ENCODE measurements at regions not wholly inside any gene's neighbourhood (a gene's known extent, or its start where the extent isn't known, plus 50 kb on each side); places are given as distances from the start of the nearest gene placed in this dataset.

DNA sequence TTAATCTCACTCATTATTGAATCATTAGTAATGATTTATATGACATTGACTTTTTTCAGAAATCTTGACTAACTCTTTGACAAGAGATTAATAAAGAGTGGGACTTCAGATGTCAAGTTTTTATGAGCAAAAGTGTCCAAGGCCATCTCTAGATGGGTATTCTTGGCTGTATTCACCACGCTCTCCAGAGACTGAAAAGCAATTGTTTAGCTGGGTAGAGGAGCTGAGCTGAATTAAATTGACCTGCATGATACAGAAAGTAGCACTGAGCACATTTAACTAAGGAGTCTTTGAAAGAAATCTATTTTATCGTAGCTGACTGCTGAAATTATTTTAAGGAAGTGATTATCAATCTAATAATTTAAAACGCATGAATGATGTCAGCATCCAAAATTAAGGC is 89.4 kb downstream of the LINC00237 start:
- intact Hi-C loops (cut with micrococcal nuclease; ENCODE audit: unreplicated experiment) = no loop called here
- BruUV-seq (replicated peaks) = no TSS peak
- TF ChIP-seq, protein P1, sequence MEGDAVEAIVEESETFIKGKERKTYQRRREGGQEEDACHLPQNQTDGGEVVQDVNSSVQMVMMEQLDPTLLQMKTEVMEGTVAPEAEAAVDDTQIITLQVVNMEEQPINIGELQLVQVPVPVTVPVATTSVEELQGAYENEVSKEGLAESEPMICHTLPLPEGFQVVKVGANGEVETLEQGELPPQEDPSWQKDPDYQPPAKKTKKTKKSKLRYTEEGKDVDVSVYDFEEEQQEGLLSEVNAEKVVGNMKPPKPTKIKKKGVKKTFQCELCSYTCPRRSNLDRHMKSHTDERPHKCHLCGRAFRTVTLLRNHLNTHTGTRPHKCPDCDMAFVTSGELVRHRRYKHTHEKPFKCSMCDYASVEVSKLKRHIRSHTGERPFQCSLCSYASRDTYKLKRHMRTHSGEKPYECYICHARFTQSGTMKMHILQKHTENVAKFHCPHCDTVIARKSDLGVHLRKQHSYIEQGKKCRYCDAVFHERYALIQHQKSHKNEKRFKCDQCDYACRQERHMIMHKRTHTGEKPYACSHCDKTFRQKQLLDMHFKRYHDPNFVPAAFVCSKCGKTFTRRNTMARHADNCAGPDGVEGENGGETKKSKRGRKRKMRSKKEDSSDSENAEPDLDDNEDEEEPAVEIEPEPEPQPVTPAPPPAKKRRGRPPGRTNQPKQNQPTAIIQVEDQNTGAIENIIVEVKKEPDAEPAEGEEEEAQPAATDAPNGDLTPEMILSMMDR (IDR thresholded peaks at IDR 0.05; ENCODE audit: insufficient read depth in 1 of 2, low read depth in 1 of 2, low read length in 1 of 2, severe bottlenecking in 1 of 2, unreplicated experiment in 1 of 2) = no peak
- Mint-ChIP-seq H3K36me3 (ENCODE audit: insufficient read depth, unreplicated experiment) (peaks cover 6% of the 10 kb centered on the region), H3K4me3 (ENCODE audit: unreplicated experiment) (no peak overlapping the region), H3K9me3 (ENCODE audit: unreplicated experiment) (peaks cover 13% of the 10 kb centered on the region), H3K27ac (ENCODE audit: unreplicated experiment) (no peak overlapping the region), H3K27me3 (ENCODE audit: insufficient read depth, unreplicated experiment) (no peaks in the 10 kb centered on the region), H3K4me1 (ENCODE audit: low read depth, unreplicated experiment) (peaks cover 32% of the 10 kb centered on the region)
- H3K4me3 ChIP-seq (ENCODE audit: low read depth, low read length) = no peak overlapping the region
- no peak for DNase-seq
- POLR2A ChIA-PET = no interaction called here
- CTCF ChIA-PET = no interaction called here
- H3K4me1 ChIP-seq = peaks cover 23% of the 10 kb centered on the region
- no peaks in the 10 kb centered on the region for H3K36me3 ChIP-seq (ENCODE audit: control insufficient read depth, insufficient read depth, low read length)
- no peaks in the 10 kb centered on the region for H3K27me3 ChIP-seq (replicated peaks; ENCODE audit: control insufficient read depth, insufficient read depth, low read length)
- H3K9me3 ChIP-seq = 0 out of 2 replicates have a peak, but pooled peaks cover 2% of the 10 kb centered on the region

DNA sequence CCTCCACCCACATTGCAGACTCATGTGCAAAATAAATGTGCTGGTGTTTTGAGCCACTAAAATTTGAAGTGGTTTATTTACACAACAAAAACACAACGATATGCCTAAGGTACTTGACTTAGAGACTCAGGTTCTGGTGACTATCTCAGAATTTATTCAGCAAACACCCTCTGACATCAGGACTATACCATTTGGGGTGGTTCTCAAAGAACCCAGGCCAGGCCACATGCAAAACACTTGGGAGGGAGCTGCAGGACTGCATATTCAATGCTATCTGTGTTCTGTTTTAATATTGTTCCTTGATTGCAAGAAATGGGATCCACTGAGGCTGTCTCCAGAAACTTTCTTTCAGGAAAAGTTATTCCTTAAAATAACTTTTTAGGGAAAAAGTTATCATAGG is 91.6 kb downstream of the LINC00237 start:
- intact Hi-C loops (cut with micrococcal nuclease; ENCODE audit: unreplicated experiment) = no loop called here
- TF ChIP-seq, protein P1 (IDR thresholded peaks at IDR 0.05; ENCODE audit: insufficient read depth in 1 of 2, low read depth in 1 of 2, low read length in 1 of 2, severe bottlenecking in 1 of 2, unreplicated experiment in 1 of 2) = no peak
- no peak for DNase-seq
- POLR2A ChIA-PET = no interaction called here
- Histone ChIP-seq H3K27me3 (replicated peaks; ENCODE audit: control insufficient read depth, insufficient read depth, low read length) (no peaks in the 10 kb centered on the region), H3K9me3 (0 out of 2 replicates have a peak, but pooled peaks cover 2% of the 10 kb centered on the region), H3K4me3 (ENCODE audit: low read depth, low read length) (no peak overlapping the region), H3K36me3 (ENCODE audit: control insufficient read depth, insufficient read depth, low read length) (no peaks in the 10 kb centered on the region), H3K4me1 (peaks cover 16% of the 10 kb centered on the region)
- H3K4me1 Mint-ChIP-seq (ENCODE audit: low read depth, unreplicated experiment) = peaks cover 14% of the 10 kb centered on the region
- no peak overlapping the region for H3K4me3 Mint-ChIP-seq (ENCODE audit: unreplicated experiment)
- CTCF ChIA-PET = no interaction called here
- no TSS peak for BruUV-seq (replicated peaks)
- H3K9me3 Mint-ChIP-seq (ENCODE audit: unreplicated experiment) = peaks cover 17% of the 10 kb centered on the region
- H3K27me3 Mint-ChIP-seq (ENCODE audit: insufficient read depth, unreplicated experiment) = no peaks in the 10 kb centered on the region
- H3K36me3 Mint-ChIP-seq (ENCODE audit: insufficient read depth, unreplicated experiment) = peaks cover 6% of the 10 kb centered on the region
- no peak overlapping the region for H3K27ac Mint-ChIP-seq (ENCODE audit: unreplicated experiment)

DNA sequence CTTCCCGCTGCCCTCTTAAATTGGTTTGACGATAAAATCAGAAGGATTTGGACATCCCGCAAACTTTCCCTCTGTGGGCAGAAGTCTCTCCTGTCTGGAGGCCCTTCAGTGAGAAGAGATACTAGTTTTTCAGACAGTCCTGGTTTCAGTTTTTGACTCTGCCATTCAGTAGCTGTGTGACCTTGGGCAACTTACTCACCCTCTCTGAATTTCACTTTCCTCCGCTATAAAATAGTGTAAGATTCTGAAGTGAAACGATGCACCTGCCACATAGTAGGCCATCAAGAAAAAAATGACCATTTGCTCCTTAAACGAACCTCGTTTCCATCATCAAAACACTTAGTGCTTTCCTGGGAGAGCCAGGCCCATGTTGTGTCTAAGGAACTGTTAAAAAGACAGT is 97.2 kb downstream of the LINC00237 start:
- no TSS peak for BruUV-seq (replicated peaks)
- intact Hi-C loops (cut with micrococcal nuclease; ENCODE audit: unreplicated experiment) = no loop called here
- no peaks in the 10 kb centered on the region for H3K27me3 Mint-ChIP-seq (ENCODE audit: insufficient read depth, unreplicated experiment)
- no peak for DNase-seq
- peaks cover 10% of the 10 kb centered on the region for H3K9me3 Mint-ChIP-seq (ENCODE audit: unreplicated experiment)
- no peak overlapping the region for H3K4me3 ChIP-seq (ENCODE audit: low read depth, low read length)
- no peaks in the 10 kb centered on the region for H3K27me3 ChIP-seq (replicated peaks; ENCODE audit: control insufficient read depth, insufficient read depth, low read length)
- H3K4me3 Mint-ChIP-seq (ENCODE audit: unreplicated experiment) = no peak overlapping the region
- H3K4me1 Mint-ChIP-seq (ENCODE audit: low read depth, unreplicated experiment) = no peaks in the 10 kb centered on the region
- H3K9me3 ChIP-seq = no peaks in the 10 kb centered on the region
- ChIA-PET POLR2A (no interaction called here), CTCF (no interaction called here)
- H3K4me1 ChIP-seq = no peaks in the 10 kb centered on the region
- TF ChIP-seq, protein P1 (IDR thresholded peaks at IDR 0.05; ENCODE audit: insufficient read depth in 1 of 2, low read depth in 1 of 2, low read length in 1 of 2, severe bottlenecking in 1 of 2, unreplicated experiment in 1 of 2) = no peak
- no peak overlapping the region for H3K27ac Mint-ChIP-seq (ENCODE audit: unreplicated experiment)
- H3K36me3 Mint-ChIP-seq (ENCODE audit: insufficient read depth, unreplicated experiment) = no peaks in the 10 kb centered on the region
- H3K36me3 ChIP-seq (ENCODE audit: control insufficient read depth, insufficient read depth, low read length) = no peaks in the 10 kb centered on the region
